AG08395 (cell line): ENCODE measurements at regions not wholly inside any gene's neighbourhood (a gene's known extent, or its start where the extent isn't known, plus 50 kb on each side); places are given as distances from the start of the nearest gene placed in this dataset.
"Not testable (repeated sequence)": the region's sequence is repeated elsewhere in the genome, so short reads cannot be mapped to it uniquely, and the experiment has no call there.

ENCODE experiments used
- DNase-seq: peaks from one replicate; pipeline ENCODE4 v3.0.0; 2012; ENCODE audit warnings: mixed read lengths, low spot score

GRCh38 chr20:52049001-52049731, 142.4 kb downstream of the ZFP64 start:
- DNase-seq: peak; percentile 31

GRCh38 chr20:52047811-52048764, 143.5 kb downstream of the ZFP64 start:
- DNase-seq: no peak

GRCh38 chr20:52041966-52042365, 149.6 kb downstream of the ZFP64 start:
- DNase-seq: no peak

GRCh38 chr20:52039790-52040189, 151.8 kb downstream of the ZFP64 start:
- no peak for DNase-seq

- DNase-seq: not testable (repeated sequence)
Measured at GRCh38 chr20:52038632-52039031, 152.9 kb downstream of the ZFP64 start.

GRCh38 chr20:52037370-52037769, 154.2 kb downstream of the ZFP64 start:
- DNase-seq: no peak

- no peak for DNase-seq
Measured at GRCh38 chr20:52035977-52036376, 155.6 kb downstream of the ZFP64 start.

- DNase-seq: no peak
Measured at GRCh38 chr20:52035498-52035897, 156.1 kb downstream of the ZFP64 start.

GRCh38 chr20:52034581-52034980, 157.0 kb downstream of the ZFP64 start:
- no peak for DNase-seq

GRCh38 chr20:52033313-52033712, 158.3 kb downstream of the ZFP64 start:
- no peak for DNase-seq

GRCh38 chr20:52032304-52032683, 159.3 kb downstream of the ZFP64 start:
- DNase-seq: not testable (repeated sequence)

GRCh38 chr20:52031563-52032303, 159.8 kb downstream of the ZFP64 start:
- peak; percentile 80 for DNase-seq

GRCh38 chr20:52031206-52031562, 160.4 kb downstream of the ZFP64 start:
- DNase-seq: peak; percentile 35

GRCh38 chr20:52029129-52029528, 162.4 kb downstream of the ZFP64 start:
- not testable (repeated sequence) for DNase-seq

- no peak for DNase-seq
Measured at GRCh38 chr20:52025938-52026337, 165.6 kb downstream of the ZFP64 start.

GRCh38 chr20:52019313-52019712, 172.3 kb downstream of the ZFP64 start:
- no peak for DNase-seq

GRCh38 chr20:52017669-52018317, 173.8 kb downstream of the ZFP64 start:
- DNase-seq: no peak

- DNase-seq: no peak
Measured at GRCh38 chr20:52016022-52016421, 175.6 kb downstream of the ZFP64 start.

- DNase-seq: no peak
Measured at GRCh38 chr20:52015155-52015554, 176.4 kb downstream of the ZFP64 start.

- DNase-seq: no peak
Measured at GRCh38 chr20:52012079-52012478, 179.5 kb downstream of the ZFP64 start.

GRCh38 chr20:52011093-52011492, 180.5 kb downstream of the ZFP64 start:
- no peak for DNase-seq

- no peak for DNase-seq
Measured at GRCh38 chr20:52010541-52010940, 181.0 kb downstream of the ZFP64 start.
